ENCODE measurements at regions not wholly inside any gene's neighbourhood (a gene's known extent, or its start where the extent isn't known, plus 50 kb on each side); places are given as distances from the start of the nearest gene placed in this dataset.

DNA sequence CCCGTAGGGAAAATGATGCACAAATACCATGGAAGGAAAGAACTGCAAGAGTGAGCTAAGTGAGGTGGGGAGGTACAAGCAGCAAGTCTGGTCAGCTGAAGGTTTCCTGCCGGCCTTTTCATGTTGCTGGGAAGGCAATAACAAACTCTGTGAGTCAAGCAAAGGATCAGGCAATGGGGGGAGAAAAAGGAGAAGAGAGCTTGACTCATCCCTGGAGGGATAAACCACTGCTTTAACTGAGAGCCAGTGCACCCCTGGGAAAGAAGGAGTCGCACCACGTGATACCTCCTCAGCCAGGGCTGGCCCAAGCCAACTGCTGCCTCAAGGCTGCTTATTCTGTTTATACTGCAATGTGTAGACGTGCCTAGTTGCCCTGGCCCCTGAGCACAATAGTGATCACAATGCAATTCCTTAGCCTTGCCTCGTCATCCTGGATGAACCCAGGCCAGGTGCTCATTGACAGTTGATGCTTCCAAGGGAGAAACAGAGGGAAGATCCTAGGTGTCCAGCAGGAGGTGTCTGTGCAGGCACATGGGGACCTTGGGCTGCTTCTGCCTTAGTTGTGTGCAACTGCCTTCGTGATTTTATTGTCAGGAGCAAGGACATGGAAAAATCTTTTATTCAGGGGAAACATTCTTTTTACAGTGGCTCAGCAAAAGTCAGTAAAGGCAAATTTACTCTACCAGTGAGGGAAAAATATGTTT is 203.0 kb upstream of the TUT7 start:
- DNase-seq: no peak

DNA sequence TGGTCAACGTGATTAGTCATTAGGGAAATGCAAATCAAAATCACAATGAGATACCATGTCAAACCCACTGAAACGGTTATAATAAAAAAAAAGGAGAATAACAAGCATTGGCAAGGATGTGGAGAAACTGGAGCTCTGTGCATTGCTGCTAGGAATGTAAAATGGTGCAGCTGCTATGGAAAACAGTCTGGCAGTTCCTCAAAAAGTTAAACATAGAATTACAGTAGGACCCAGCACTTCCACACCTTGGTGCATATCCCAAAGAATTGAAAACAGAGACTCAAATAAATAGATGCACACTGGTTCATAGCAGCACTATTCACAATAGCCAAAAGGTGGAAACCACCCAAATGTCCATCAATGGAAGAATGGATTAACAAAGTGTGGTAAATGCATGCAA is 201.5 kb upstream of the TUT7 start:
- no peak for DNase-seq

DNA sequence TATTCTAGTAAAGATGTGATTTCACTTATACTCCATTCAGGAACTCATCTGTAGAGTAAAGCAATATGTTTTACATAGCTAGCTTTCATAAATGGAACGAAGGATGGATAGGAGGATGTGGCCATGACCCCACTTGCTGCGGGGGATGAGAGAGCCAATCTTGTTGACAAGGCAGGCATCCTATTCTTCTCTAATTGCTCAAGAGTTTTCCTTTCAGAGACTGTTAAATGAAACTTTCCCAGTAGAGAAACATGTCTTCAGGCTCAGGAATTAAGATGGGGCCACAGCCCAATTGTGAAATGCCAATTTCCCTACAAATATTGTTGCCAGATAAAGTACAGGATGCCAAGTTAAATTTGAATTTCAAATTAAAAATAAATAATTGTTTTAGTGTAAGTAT is 196.2 kb upstream of the TUT7 start:
- DNase-seq: no peak

DNA sequence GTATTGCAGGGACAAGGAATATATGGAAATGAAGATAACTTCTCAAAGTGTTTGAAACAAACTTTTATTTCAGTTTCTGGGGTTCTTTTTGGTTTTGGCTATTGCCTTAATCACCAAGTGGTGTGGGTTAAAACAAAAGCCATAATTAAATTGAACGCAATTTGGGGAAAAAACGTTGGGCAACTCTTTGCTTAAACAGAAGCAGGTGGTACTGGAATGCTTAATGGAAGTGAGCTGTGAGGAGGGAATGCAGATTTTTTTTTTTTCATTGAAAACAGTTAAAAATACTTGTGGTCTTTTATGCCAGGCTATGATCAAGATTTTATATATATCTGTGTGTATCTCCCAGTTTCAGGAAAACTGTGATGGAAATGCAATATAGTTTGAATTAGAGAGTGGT is 195.7 kb upstream of the TUT7 start:
- DNase-seq: no peak

GRCh38 chr9:86549401-86549811 is 195.2 kb upstream of the TUT7 start:
- no peak for DNase-seq

- no peak for DNase-seq
These were observed 194.0 kb upstream of the TUT7 start for GRCh38 chr9:86548220-86548619.

DNA sequence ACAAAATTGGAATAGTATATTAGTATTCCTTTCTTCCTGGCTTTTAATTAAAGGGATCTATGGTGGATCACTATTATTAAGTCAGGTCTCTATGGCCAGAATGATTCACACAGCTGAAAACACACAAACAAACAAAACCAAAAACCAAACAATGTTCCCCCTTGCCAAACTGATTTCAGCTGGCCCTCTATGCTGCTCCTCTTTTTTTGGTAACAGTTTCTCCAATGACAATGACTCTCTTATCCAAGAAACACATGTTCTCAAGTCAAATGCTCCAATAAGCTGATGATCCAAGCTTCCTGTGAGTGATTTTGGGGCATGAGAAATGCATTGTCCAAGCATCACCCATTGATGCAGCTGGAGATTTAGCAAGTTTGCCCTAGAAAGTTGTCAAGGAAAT is 193.4 kb upstream of the TUT7 start:
- no peak for DNase-seq

- DNase-seq: no peak
These were observed 192.5 kb upstream of the TUT7 start for GRCh38 chr9:86546712-86547111.

DNA sequence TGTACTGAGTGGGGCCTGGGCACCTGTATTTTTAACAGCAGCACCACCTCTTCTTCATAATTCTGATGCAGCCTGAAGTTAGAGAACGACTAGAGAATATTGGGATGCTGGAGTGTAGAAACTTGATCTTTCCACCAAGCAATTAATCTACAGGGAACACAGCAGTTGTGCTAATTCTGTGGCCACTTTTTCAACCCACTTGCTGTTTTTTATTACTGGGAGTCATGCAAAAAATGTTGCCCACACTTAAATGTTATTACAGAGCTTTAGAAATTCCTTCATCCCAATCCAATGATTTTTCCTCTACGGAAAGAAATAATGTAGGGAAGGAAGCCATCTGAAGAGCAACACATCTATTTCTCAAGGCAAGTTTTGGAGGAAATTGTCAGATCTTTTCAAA is 190.9 kb upstream of the TUT7 start:
- no peak for DNase-seq

- DNase-seq: no peak
These were observed 186.9 kb upstream of the TUT7 start for GRCh38 chr9:86541014-86541570.

GRCh38 chr9:86535406-86535915 is 181.3 kb upstream of the TUT7 start:
- no peak for DNase-seq

DNA sequence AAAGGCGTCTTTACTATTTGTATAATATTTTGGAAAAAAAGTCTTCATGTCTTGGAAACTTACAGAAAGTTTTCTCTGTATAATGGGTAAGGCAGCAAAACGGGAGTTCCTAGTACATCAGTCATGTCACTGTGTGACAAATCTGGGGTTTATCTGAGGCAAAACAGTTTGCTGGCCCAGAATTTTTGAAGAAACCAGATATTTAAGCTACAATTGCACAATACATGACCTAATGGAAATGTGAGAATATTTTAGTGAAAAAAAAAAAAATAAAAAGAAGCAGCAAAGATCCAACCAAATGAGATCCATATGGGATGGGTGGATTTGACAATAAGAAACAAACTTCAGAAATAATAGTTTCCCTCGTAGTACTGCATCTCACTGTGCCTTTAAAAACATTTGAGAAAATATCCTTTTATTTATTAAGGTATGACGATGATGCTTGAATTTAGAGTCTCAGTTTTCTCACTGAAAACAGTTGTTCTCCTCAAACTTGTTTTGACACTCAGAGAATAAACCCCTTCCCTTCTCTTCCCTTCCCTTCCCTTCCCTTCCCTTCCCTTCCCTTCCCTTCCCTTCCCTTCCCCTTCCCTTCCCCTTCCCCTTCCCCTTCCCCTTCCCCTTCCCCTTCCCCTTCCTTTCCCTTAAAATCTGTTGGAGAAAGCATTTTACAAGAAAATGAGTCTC is 180.5 kb upstream of the TUT7 start:
- no peak for DNase-seq

DNA sequence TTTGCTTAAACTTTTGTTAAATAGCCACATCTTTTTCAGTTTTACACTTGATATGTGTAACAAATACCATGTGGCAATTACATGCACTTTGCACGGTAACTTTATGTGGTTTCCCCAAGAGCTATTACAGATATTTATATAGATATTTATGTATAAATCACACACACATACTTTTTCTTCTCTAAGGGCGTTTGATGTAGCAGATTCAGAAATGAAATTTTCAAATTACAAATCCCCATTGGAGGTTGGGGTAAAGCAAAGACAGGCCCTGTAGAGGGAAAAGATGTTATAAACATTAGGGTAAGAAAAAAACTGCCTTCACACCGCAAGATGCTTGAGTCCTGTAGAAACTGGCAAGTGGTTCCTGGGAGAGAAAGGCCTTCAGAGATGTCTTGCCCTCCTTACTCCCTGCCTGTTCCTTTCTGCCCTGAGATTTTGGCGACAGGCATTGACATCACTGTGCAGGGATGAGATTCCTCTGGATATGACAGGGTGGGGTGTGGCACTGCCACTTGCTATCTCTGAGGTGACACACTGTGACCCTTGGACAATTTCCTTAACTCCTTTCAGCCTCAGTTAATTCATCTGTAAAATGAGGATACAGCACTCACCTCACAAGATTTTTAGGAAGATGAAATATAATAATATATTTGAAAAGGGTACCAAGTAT is 177.9 kb upstream of the TUT7 start:
- no peak for DNase-seq

GRCh38 chr9:86531273-86531970 is 177.2 kb upstream of the TUT7 start:
- DNase-seq: no peak

DNA sequence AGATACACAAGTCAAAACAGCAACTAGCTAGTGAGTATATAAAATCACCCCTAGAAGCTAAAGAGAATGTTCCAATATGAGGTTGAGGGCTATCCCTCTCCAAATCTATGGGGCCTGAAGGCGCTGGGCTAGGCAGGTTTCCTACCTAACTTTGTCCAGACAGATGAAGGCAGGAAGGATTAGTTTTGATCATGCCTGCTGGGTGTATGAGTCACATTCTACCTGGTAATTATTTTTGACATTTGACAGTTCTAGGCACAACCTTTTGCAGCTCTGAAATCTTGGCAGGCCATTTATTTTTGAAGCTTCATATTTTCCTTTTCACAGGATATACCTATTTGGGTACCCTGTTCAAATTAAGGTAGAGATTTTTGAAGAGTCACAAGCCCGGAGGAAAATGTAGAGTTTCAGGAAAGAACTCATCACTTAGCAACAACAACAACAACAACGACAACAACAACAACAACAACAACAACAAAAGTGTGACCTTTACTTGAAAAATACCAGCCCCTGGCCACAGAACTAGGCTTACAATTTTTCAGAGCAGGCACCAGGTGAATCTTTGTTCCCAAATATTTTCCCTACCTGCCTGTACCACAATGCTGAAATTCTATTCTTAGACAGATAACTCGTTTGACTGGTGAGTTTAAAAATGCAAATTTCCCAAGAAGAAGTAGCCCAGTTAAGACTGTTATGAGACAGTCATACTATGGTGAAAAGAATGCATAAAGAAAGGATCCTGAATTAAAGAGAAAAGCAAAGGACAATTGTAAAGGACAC is 175.5 kb upstream of the TUT7 start:
- no peak for DNase-seq

DNA sequence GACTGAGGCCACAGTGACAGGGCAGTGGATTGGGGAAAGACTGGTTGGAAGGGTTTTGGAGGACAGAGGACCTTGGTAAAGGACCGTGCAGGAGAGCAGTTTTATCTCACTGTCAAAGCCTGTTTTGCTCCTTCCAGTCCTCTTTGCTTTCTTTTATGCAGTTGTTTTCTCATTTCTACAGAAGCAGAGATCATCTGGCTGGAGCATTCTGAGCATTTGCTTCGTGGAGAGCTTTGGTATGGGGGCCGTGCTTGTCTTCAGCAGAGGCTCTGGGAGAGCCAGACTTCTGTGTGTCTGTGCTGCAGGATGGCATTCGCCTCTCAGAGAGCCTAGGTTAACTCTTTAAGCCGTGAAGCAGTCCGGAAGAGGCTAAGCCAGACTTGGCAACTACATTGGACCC is 171.8 kb upstream of the TUT7 start:
- no peak for DNase-seq

DNA sequence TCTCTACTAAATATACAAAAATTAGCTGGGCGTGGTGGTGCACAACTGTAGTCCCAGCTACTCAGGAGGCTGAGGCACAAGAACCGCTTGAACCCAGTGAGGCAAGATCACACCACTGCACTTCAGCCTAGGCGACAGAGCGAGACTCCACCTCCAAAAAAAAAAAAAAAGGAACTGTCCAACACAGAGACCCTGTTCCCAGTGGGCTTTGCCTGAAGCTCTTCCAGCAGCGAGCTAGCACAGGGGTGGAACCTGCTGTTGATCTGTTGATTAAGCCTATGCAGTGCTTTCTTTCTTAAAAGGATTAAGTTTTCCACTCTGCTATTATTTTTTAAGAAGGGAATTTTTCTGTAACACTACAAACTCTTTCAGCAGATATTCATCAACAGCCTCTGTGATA is 171.0 kb upstream of the TUT7 start:
- no peak for DNase-seq

GRCh38 chr9:86521977-86522376 is 167.8 kb upstream of the TUT7 start:
- no peak for DNase-seq

- no peak for DNase-seq
These were observed 167.1 kb upstream of the TUT7 start for GRCh38 chr9:86521322-86521721.

GRCh38 chr9:86519066-86519615 is 164.9 kb upstream of the TUT7 start:
- no peak for DNase-seq

DNA sequence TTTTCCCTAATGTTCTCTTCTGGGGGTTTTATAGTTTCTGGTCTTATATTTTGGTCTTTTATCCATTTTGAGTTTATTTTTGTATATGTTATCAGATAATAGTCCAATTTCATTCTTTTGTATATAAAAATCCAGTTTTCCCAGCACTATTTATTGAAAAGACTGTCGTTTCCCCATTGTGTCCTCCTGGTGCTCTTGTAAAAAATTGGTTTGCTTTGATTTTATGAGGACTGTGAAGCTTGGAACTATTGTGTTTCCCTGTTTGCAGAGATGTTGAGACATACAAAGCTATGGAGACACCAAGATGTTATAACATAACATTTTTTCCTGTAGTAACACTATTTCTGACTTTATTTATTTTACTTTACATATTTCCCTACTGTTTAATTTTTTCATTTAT is 163.3 kb upstream of the TUT7 start:
- no peak for DNase-seq

- no peak for DNase-seq
These were observed 162.4 kb upstream of the TUT7 start for GRCh38 chr9:86516564-86516963.
